Stomach (tissue), 4 donors: ENCODE measurements at regions not wholly inside any gene's neighbourhood (a gene's known extent, or its start where the extent isn't known, plus 50 kb on each side); places are given as distances from the start of the nearest gene placed in this dataset.

ENCODE experiments used
- CTCF ChIP-seq, 7 experiments: fragments of 450-650 bp in 4 of 7; fragments of 200-600 bp in 3 of 7; sonication (generic) in 3 of 7; IDR thresholded peaks; one replicate each; pipeline ENCODE4 v1.5.1; 2016 to 2019; ENCODE audit warnings: antibody characterized with exemption in 7 of 7, control low read depth in 2 of 7, mild to moderate bottlenecking in 1 of 7
- EP300 ChIP-seq: sonication (generic); formaldehyde crosslinking; IDR thresholded peaks from one replicate; pipeline ENCODE4 v1.6.1; 2017; ENCODE audit warnings: antibody characterized with exemption

- TF ChIP-seq EP300 (no peak), CTCF (IDR thresholded peaks at IDR 0.05) (no peak)
Measured at GRCh38 chr1:234988536-234988935, 140.1 kb downstream of the TOMM20 start.
